Fibroblast of skin of left biceps (primary cell): ENCODE measurements at regions not wholly inside any gene's neighbourhood (a gene's known extent, or its start where the extent isn't known, plus 50 kb on each side); places are given as distances from the start of the nearest gene placed in this dataset.
"Not testable (repeated sequence)": the region's sequence is repeated elsewhere in the genome, so short reads cannot be mapped to it uniquely, and the experiment has no call there.

Source experiments
- DNase-seq, 2 experiments: peaks; one replicate each; pipeline ENCODE4 v3.0.0-alpha.2; 2013; ENCODE audit warnings: low read depth in 2 of 2

- DNase-seq = no peak
Observed at GRCh38 chr12:4822572-4822971, 87.1 kb upstream of the KCNA1 start.

- DNase-seq = peak; percentile 69 to 70
Observed at GRCh38 chr12:4824380-4824779, 85.3 kb upstream of the KCNA1 start.

GRCh38 chr12:4825011-4825858 lies 84.5 kb upstream of the KCNA1 start:
- DNase-seq = no peak

- no peak for DNase-seq
Observed at GRCh38 chr12:4826909-4827308, 82.8 kb upstream of the KCNA1 start.

GRCh38 chr12:4828176-4828575 lies 81.5 kb upstream of the KCNA1 start:
- no peak for DNase-seq

- DNase-seq = no peak
Observed at GRCh38 chr12:4829161-4829792, 80.4 kb upstream of the KCNA1 start.

GRCh38 chr12:4829793-4830162 lies 79.9 kb upstream of the KCNA1 start:
- no peak for DNase-seq

- DNase-seq = no peak
Observed at GRCh38 chr12:4830556-4831210, 79.0 kb upstream of the KCNA1 start.

- DNase-seq = no peak
Observed at GRCh38 chr12:4833053-4833452, 76.7 kb upstream of the KCNA1 start.

- DNase-seq = no peak
Observed at GRCh38 chr12:4833524-4833923, 76.2 kb upstream of the KCNA1 start.

GRCh38 chr12:4842401-4842800 lies 67.3 kb upstream of the KCNA1 start:
- not testable (repeated sequence) for DNase-seq

GRCh38 chr12:4843907-4844306 lies 65.8 kb upstream of the KCNA1 start:
- no peak for DNase-seq

- no peak for DNase-seq
Observed at GRCh38 chr12:4847713-4848112, 62.0 kb upstream of the KCNA1 start.

- DNase-seq = no peak
Observed at GRCh38 chr12:4849115-4849541, 60.6 kb upstream of the KCNA1 start.

- no peak for DNase-seq
Observed at GRCh38 chr12:4849795-4850345, 59.8 kb upstream of the KCNA1 start.

- no peak for DNase-seq
Observed at GRCh38 chr12:4850857-4851380, 58.8 kb upstream of the KCNA1 start.

GRCh38 chr12:4852308-4852707 lies 57.4 kb upstream of the KCNA1 start:
- no peak for DNase-seq

GRCh38 chr12:4852911-4853310 lies 56.8 kb upstream of the KCNA1 start:
- DNase-seq = no peak

GRCh38 chr12:4855121-4855924 lies 54.4 kb upstream of the KCNA1 start:
- peak; percentile 53 to 54 for DNase-seq

GRCh38 chr12:4856596-4856995 lies 53.1 kb upstream of the KCNA1 start:
- no peak for DNase-seq
